NK-92 (cell line): ENCODE measurements at regions not wholly inside any gene's neighbourhood (a gene's known extent, or its start where the extent isn't known, plus 50 kb on each side); places are given as distances from the start of the nearest gene placed in this dataset.

Experiments used
- DNase-seq: peaks from one replicate; lab custom pipeline; 2025; ENCODE audit not compliant: unreplicated experiment; lab: John Stamatoyannopoulos, UW

- DNase-seq = no peak
These were observed 1016.8 kb downstream of the CNTNAP5 start for GRCh38 chr2:125041846-125042245.

GRCh38 chr2:125042727-125043126, 1017.6 kb downstream of the CNTNAP5 start:
- no peak for DNase-seq

- DNase-seq = no peak
These were observed 1045.8 kb downstream of the CNTNAP5 start for GRCh38 chr2:125070726-125071505.

- no peak for DNase-seq
These were observed 1048.4 kb downstream of the CNTNAP5 start for GRCh38 chr2:125073440-125073839.

GRCh38 chr2:125085904-125086303, 1060.8 kb downstream of the CNTNAP5 start:
- no peak for DNase-seq

- no peak for DNase-seq
These were observed 1061.5 kb downstream of the CNTNAP5 start for GRCh38 chr2:125086313-125087184.

- no peak for DNase-seq
These were observed 1067.4 kb downstream of the CNTNAP5 start for GRCh38 chr2:125092276-125093009.

GRCh38 chr2:125095826-125096225, 1070.7 kb downstream of the CNTNAP5 start:
- DNase-seq = no peak

GRCh38 chr2:125106710-125107109, 1081.6 kb downstream of the CNTNAP5 start:
- no peak for DNase-seq

- DNase-seq = no peak
These were observed 1082.4 kb downstream of the CNTNAP5 start for GRCh38 chr2:125107446-125107845.

GRCh38 chr2:125108251-125108650, 1083.2 kb downstream of the CNTNAP5 start:
- no peak for DNase-seq

GRCh38 chr2:125125902-125126301, 1100.8 kb downstream of the CNTNAP5 start:
- DNase-seq = no peak

GRCh38 chr2:125160947-125161346, 1135.9 kb downstream of the CNTNAP5 start:
- no peak for DNase-seq

GRCh38 chr2:125167152-125167551, 1142.1 kb downstream of the CNTNAP5 start:
- no peak for DNase-seq

- no peak for DNase-seq
These were observed 1142.7 kb downstream of the CNTNAP5 start for GRCh38 chr2:125167820-125168219.

GRCh38 chr2:125168442-125168841, 1143.4 kb downstream of the CNTNAP5 start:
- DNase-seq = no peak

GRCh38 chr2:125169022-125169763, 1144.1 kb downstream of the CNTNAP5 start:
- DNase-seq = no peak

GRCh38 chr2:125169764-125170146, 1144.7 kb downstream of the CNTNAP5 start:
- no peak for DNase-seq

GRCh38 chr2:125172181-125172580, 1147.1 kb downstream of the CNTNAP5 start:
- DNase-seq = no peak

GRCh38 chr2:125175415-125175814, 1150.3 kb downstream of the CNTNAP5 start:
- DNase-seq = no peak
